Prostate gland (tissue), 2 donors: ENCODE measurements at regions not wholly inside any gene's neighbourhood (a gene's known extent, or its start where the extent isn't known, plus 50 kb on each side); places are given as distances from the start of the nearest gene placed in this dataset.

Source experiments
- CTCF ChIP-seq, 4 experiments: fragments of 200-600 bp in 2 of 4; fragments of 450-650 bp in 2 of 4; sonication (generic) in 2 of 4; IDR thresholded peaks; 1 replicate in 3 of 4; 2 replicates in 1 of 4; pipeline ENCODE4 v1.5.1; 2016 to 2019; ENCODE audit warnings: antibody characterized with exemption in 4 of 4, mild to moderate bottlenecking in 2 of 4, moderate library complexity in 2 of 4
- POLR2A ChIP-seq: fragments of 450-650 bp; IDR thresholded peaks from one replicate; pipeline ENCODE4 v1.6.1; 2016; ENCODE audit warnings: antibody characterized with exemption, mild to moderate bottlenecking
- POLR2AphosphoS5 ChIP-seq: sonication (generic); formaldehyde crosslinking; IDR thresholded peaks from one replicate; pipeline ENCODE4 v1.6.1; 2017; ENCODE audit warnings: antibody characterized with exemption

- no peak for TF ChIP-seq CTCF (IDR thresholded peaks at IDR 0.05)
- no peak for TF ChIP-seq POLR2A
- TF ChIP-seq POLR2AphosphoS5, result no peak
Observed at GRCh38 chr4:128364565-128364964, 77.0 kb upstream of the PGRMC2 start.
